Neural progenitor cell (in vitro differentiated cells): ENCODE measurements at regions not wholly inside any gene's neighbourhood (a gene's known extent, or its start where the extent isn't known, plus 50 kb on each side); places are given as distances from the start of the nearest gene placed in this dataset.

Experiments
- DNase-seq: peaks from one replicate; pipeline ENCODE4 v3.0.0-alpha.2; 2016; ENCODE audit warnings: low spot score
- H2AFZ ChIP-seq: fragments of 200-600 bp; sonication (generic); replicated peaks from 2 replicates; pipeline ENCODE4 v1.6.1; 2016; ENCODE audit warnings: antibody characterized with exemption
- H3F3A ChIP-seq: fragments of 200-600 bp; sonication (generic); 2 replicates; pipeline ENCODE4 v1.6.1; 2016; ENCODE audit warnings: antibody characterized with exemption, low read depth
- H3K27ac ChIP-seq: fragments of 200-600 bp; sonication (generic); 2 replicates; pipeline ENCODE4 v1.5.1; 2016; ENCODE audit warnings: mild to moderate bottlenecking
- H3K27me3 ChIP-seq: fragments of 200-600 bp; sonication (generic); 2 replicates; pipeline ENCODE4 v1.6.1; 2016; ENCODE audit warnings: mild to moderate bottlenecking, moderate library complexity
- H3K36me3 ChIP-seq: fragments of 200-600 bp; sonication (generic); 2 replicates; pipeline ENCODE4 v1.5.1; 2016
- H3K4me1 ChIP-seq: fragments of 200-600 bp; sonication (generic); 2 replicates; pipeline ENCODE4 v1.6.1; 2016; ENCODE audit warnings: mixed run types
- H3K4me2 ChIP-seq: fragments of 200-600 bp; sonication (generic); 2 replicates; pipeline ENCODE4 v1.6.1; 2016
- H3K4me3 ChIP-seq: fragments of 200-600 bp; sonication (generic); 2 replicates; pipeline ENCODE4 v1.5.1; 2016
- H3K79me2 ChIP-seq: fragments of 200-600 bp; sonication (generic); 2 replicates; pipeline ENCODE4 v1.6.1; 2016; ENCODE audit warnings: low read depth
- H3K9ac ChIP-seq: fragments of 200-600 bp; sonication (generic); 2 replicates; pipeline ENCODE4 v1.6.1; 2016
- H3K9me3 ChIP-seq: fragments of 200-600 bp; sonication (generic); 2 replicates; pipeline ENCODE4 v1.5.1; 2016; ENCODE audit warnings: low read depth
- H4K20me1 ChIP-seq: fragments of 200-600 bp; sonication (generic); 2 replicates; pipeline ENCODE4 v1.6.1; 2016; ENCODE audit warnings: low read depth
- H3K27ac Mint-ChIP-seq: 3 replicates; pipeline ENCODE4 v1.8.0; 2021; ENCODE audit warnings: mixed read lengths
- H3K27me3 Mint-ChIP-seq: 2 replicates; pipeline ENCODE4 v1.8.0; 2022; ENCODE audit warnings: low read depth, mild to moderate bottlenecking, inconsistent platforms, moderate library complexity, mixed read lengths; ENCODE audit not compliant: insufficient read depth
- H3K36me3 Mint-ChIP-seq: 3 replicates; pipeline ENCODE4 v1.8.0; 2021; ENCODE audit warnings: mixed read lengths
- H3K4me1 Mint-ChIP-seq: 3 replicates; pipeline ENCODE4 v1.8.0; 2021; ENCODE audit warnings: mixed read lengths
- H3K4me3 Mint-ChIP-seq: 3 replicates; pipeline ENCODE4 v1.8.0; 2021; ENCODE audit warnings: mild to moderate bottlenecking, moderate library complexity, mixed read lengths
- H3K9me3 Mint-ChIP-seq: 3 replicates; pipeline ENCODE4 v1.8.0; 2020; ENCODE audit warnings: mixed read lengths
- EZH2 ChIP-seq: fragments of 200-600 bp; sonication (generic); IDR thresholded peaks from 2 replicates; pipeline ENCODE4 v1.6.1; 2017; ENCODE audit warnings: antibody characterized with exemption, mild to moderate bottlenecking, moderate library complexity
- EZH2phosphoT487 ChIP-seq: fragments of 200-600 bp; sonication (generic); IDR thresholded peaks from 2 replicates; pipeline ENCODE4 v1.6.1; 2017; ENCODE audit warnings: antibody characterized with exemption
- TF ChIP-seq, protein P1 (sequence below): fragments of 200-600 bp; sonication (generic); IDR thresholded peaks from 2 replicates; pipeline ENCODE4 v1.5.1; 2017; ENCODE audit warnings: antibody characterized with exemption, mild to moderate bottlenecking

DNA sequence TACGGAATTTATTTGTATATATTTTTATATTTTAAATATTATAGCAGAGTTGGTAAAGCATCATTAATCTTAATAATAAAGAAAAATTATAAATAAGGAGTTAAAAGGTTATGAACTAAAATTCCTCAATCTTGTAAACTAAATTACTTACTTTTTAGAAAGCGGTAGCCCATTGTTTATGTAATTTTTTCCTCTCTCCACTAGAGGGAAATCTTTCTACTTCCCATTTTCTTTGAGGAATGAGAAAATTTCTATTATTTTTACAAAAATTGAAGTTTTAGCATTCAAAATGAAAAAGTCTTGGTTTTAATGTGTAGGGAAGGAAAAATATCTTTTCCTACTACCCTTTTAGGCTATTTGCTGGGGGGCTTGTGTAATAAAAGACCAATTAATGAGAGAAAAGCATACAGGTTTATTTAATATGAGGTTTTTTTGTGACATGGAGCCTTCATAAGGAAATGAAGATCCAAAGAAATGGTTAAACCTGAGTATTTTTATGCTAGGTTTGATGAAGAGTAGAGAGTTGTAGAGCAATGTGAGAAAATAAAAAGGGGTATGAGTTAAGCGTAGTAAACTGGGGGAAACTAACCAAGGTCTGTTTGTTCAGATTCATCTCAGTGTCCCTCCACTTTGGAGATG, 68.7 kb upstream of the ADAD1 start:
- no peak for DNase-seq
- no peaks in the 10 kb centered on the region for H4K20me1 ChIP-seq
- no peaks in the 10 kb centered on the region for H3K36me3 Mint-ChIP-seq
- H3F3A ChIP-seq, result no peaks in the 10 kb centered on the region
- H3K9me3 Mint-ChIP-seq, result no peaks in the 10 kb centered on the region
- no peaks in the 10 kb centered on the region for H3K36me3 ChIP-seq
- no peak overlapping the region for H3K4me3 Mint-ChIP-seq
- no peak overlapping the region for H3K4me3 ChIP-seq
- peaks cover 13% of the 10 kb centered on the region for H3K4me1 ChIP-seq
- H3K4me2 ChIP-seq, result no peak overlapping the region
- H3K27ac ChIP-seq, result no peak overlapping the region
- peaks cover 5% of the 10 kb centered on the region for H3K4me1 Mint-ChIP-seq
- no peaks in the 10 kb centered on the region for H3K9me3 ChIP-seq
- H2AFZ ChIP-seq, result no peak overlapping the region
- TF ChIP-seq EZH2, result no peak
- TF ChIP-seq, protein P1, sequence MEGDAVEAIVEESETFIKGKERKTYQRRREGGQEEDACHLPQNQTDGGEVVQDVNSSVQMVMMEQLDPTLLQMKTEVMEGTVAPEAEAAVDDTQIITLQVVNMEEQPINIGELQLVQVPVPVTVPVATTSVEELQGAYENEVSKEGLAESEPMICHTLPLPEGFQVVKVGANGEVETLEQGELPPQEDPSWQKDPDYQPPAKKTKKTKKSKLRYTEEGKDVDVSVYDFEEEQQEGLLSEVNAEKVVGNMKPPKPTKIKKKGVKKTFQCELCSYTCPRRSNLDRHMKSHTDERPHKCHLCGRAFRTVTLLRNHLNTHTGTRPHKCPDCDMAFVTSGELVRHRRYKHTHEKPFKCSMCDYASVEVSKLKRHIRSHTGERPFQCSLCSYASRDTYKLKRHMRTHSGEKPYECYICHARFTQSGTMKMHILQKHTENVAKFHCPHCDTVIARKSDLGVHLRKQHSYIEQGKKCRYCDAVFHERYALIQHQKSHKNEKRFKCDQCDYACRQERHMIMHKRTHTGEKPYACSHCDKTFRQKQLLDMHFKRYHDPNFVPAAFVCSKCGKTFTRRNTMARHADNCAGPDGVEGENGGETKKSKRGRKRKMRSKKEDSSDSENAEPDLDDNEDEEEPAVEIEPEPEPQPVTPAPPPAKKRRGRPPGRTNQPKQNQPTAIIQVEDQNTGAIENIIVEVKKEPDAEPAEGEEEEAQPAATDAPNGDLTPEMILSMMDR, result peak; percentile 66
- TF ChIP-seq EZH2phosphoT487, result no peak
- H3K9ac ChIP-seq, result no peak overlapping the region
- no peak overlapping the region for H3K27ac Mint-ChIP-seq
- H3K27me3 Mint-ChIP-seq, result no peaks in the 10 kb centered on the region
- H3K79me2 ChIP-seq, result no peaks in the 10 kb centered on the region
- no peaks in the 10 kb centered on the region for H3K27me3 ChIP-seq

DNA sequence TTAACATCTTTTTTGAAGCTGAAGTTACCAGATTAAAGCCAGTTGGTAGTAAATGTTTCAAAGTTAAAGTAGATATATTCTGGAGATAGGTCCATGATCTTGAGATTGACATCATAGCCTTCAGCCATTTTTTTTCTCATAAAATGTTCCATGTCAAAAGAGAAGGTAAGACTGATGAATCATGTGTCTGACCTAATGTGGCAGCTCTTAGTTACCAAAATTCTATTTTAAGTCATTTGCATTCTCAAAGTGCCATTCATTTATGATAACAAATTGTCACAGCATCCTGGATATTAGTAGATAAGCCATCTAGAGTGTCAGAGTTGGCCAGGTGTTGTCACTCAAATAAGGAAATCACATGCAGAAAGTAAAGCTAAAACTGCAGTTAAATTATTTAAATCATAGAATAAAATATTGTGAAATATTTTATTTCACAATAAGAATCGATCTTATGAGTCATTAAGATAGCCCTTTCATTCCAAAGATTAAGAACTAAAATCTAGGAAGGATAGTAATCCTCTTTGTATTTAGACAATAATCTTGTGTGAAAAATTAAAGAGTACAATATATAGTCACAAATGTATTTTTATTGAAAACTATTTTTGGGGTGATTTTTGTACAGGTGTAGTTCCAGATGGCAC, 65.7 kb upstream of the ADAD1 start:
- no peak for DNase-seq
- H3K36me3 Mint-ChIP-seq, result peaks cover 11% of the 10 kb centered on the region
- TF ChIP-seq EZH2phosphoT487 (no peak), EZH2 (no peak)
- TF ChIP-seq, protein P1, result no peak
- Histone ChIP-seq H3K4me1 (no peaks in the 10 kb centered on the region), H3K79me2 (no peaks in the 10 kb centered on the region), H2AFZ (no peak overlapping the region), H3K27ac (no peak overlapping the region), H3K9me3 (no peaks in the 10 kb centered on the region), H3K4me2 (no peak overlapping the region), H3K9ac (no peak overlapping the region), H4K20me1 (no peaks in the 10 kb centered on the region), H3K27me3 (no peaks in the 10 kb centered on the region), H3K36me3 (no peaks in the 10 kb centered on the region), H3K4me3 (no peak overlapping the region), H3F3A (no peaks in the 10 kb centered on the region)
- no peak overlapping the region for H3K27ac Mint-ChIP-seq
- no peaks in the 10 kb centered on the region for H3K27me3 Mint-ChIP-seq
- no peak overlapping the region for H3K4me3 Mint-ChIP-seq
- H3K4me1 Mint-ChIP-seq, result no peaks in the 10 kb centered on the region
- no peaks in the 10 kb centered on the region for H3K9me3 Mint-ChIP-seq

DNA sequence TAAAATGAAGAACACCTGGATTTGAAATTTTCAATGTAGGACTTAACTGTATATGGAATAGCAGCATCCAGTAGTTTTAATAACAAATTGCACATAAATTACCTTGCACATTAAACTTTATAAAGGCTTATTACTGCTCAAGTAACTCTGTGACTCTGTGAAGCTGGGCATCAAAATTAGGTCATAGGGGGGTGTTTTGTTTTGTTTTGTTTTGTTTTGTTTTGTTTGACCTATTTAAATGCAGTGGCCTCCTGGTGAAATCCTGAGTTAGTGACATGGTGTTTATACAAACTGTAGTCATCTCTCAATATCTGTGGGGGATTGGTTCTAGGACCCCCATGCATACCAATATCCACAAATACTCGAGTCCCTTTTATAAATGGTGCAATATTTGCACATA, 51.9 kb upstream of the ADAD1 start:
- Histone ChIP-seq H3K36me3 (peaks cover 4% of the 10 kb centered on the region), H3K27me3 (no peaks in the 10 kb centered on the region), H3K4me3 (no peak overlapping the region), H4K20me1 (no peaks in the 10 kb centered on the region), H2AFZ (no peak overlapping the region), H3K79me2 (no peaks in the 10 kb centered on the region), H3K4me2 (no peak overlapping the region), H3K27ac (no peak overlapping the region), H3K9ac (no peak overlapping the region), H3K9me3 (no peaks in the 10 kb centered on the region), H3K4me1 (peaks cover 24% of the 10 kb centered on the region), H3F3A (no peaks in the 10 kb centered on the region)
- Mint-ChIP-seq H3K4me1 (no peaks in the 10 kb centered on the region), H3K4me3 (no peak overlapping the region), H3K36me3 (peaks cover 2% of the 10 kb centered on the region), H3K9me3 (no peaks in the 10 kb centered on the region), H3K27ac (no peak overlapping the region), H3K27me3 (no peaks in the 10 kb centered on the region)
- DNase-seq, result no peak
- TF ChIP-seq EZH2 (no peak), EZH2phosphoT487 (no peak)
- TF ChIP-seq, protein P1, result no peak
